ENCODE measurements at regions not wholly inside any gene's neighbourhood (a gene's known extent, or its start where the extent isn't known, plus 50 kb on each side); places are given as distances from the start of the nearest gene placed in this dataset.

GRCh38 chr7:136210079-136210478 lies 232.9 kb upstream of the MTPN start:
- CTCF ChIA-PET (ENCODE audit: partially characterized antibody), result interaction anchor here (1.0 kb wide), 1 partner anchor 12 kb away, joined by 3 read pairs; no protein-coding TSS in a partner anchor
- Histone ChIP-seq H2BK5ac (ENCODE audit: low read depth, low read length) (no peak overlapping the region), H3K4me1 (replicated peaks in 1 of 4; ENCODE audit: control insufficient read depth in 3 of 4, insufficient read depth in 4 of 4, low read length in 3 of 4) (no peaks in the 10 kb centered on the region), H2AFZ (ENCODE audit: low read length) (no peak overlapping the region), H3K36me3 (ENCODE audit: control insufficient read depth in 2 of 4, insufficient read depth in 4 of 4, low read length in 3 of 4) (no peaks in the 10 kb centered on the region), H3K79me2 (ENCODE audit: control insufficient read depth in 1 of 2, insufficient read depth in 2 of 2, low read length in 2 of 2) (no peaks in the 10 kb centered on the region), H3K27ac (ENCODE audit: low read depth, low read length) (no peak overlapping the region), H3K4me3 (ENCODE audit: extremely low read depth in 1 of 4, insufficient read depth in 2 of 4, low read depth in 3 of 4, low read length in 4 of 4) (no peak overlapping the region), H4K8ac (ENCODE audit: extremely low read depth, insufficient read depth, low read length) (no peak overlapping the region), H4K20me1 (replicated peaks in 1 of 2; ENCODE audit: control insufficient read depth in 1 of 2, insufficient read depth in 2 of 2, low read length in 2 of 2) (no peaks in the 10 kb centered on the region), H3K4me2 (ENCODE audit: insufficient read depth in 1 of 2, low read depth in 2 of 2, low read length in 2 of 2) (no peak overlapping the region), H3K14ac (ENCODE audit: insufficient read length) (no peak overlapping the region), H2BK20ac (ENCODE audit: low read length) (no peak overlapping the region), H2BK15ac (ENCODE audit: low read length) (no peak overlapping the region), H4K5ac (ENCODE audit: insufficient read length, low read depth, low read length) (no peak overlapping the region), H3K9ac (replicated peaks in 1 of 4; ENCODE audit: extremely low read depth in 1 of 4, low read depth in 3 of 4, low read length in 3 of 4) (no peak overlapping the region), H3K79me1 (ENCODE audit: low read depth, low read length) (no peaks in the 10 kb centered on the region), H3K23me2 (ENCODE audit: low read depth, low read length) (no peaks in the 10 kb centered on the region), H3K18ac (ENCODE audit: extremely low read depth, low read length) (no peak overlapping the region), H3K23ac (ENCODE audit: insufficient read length) (no peak overlapping the region), H2BK12ac (ENCODE audit: low read depth, low read length) (no peak overlapping the region), H2AK5ac (ENCODE audit: low read depth, low read length) (no peak overlapping the region), H3K9me3 (ENCODE audit: insufficient read depth in 2 of 2, low read depth in 1 of 2, low read length in 1 of 2) (no peaks in the 10 kb centered on the region; a peak in 1 of 4 replicates), H3K56ac (replicated peaks; ENCODE audit: insufficient read length, low read depth, low read length) (no peak overlapping the region), H4K91ac (replicated peaks; ENCODE audit: insufficient read length, low read length) (no peak overlapping the region), H3K27me3 (replicated peaks in 1 of 4; ENCODE audit: control insufficient read depth in 3 of 4, extremely low read depth in 1 of 4, insufficient read depth in 3 of 4, low read length in 3 of 4) (no peaks in the 10 kb centered on the region), H3K4ac (replicated peaks; ENCODE audit: insufficient read length, low read depth, low read length) (no peak overlapping the region), H2BK120ac (replicated peaks; ENCODE audit: low read depth, low read length) (no peak overlapping the region)
- TF ChIP-seq POU5F1 (IDR thresholded peaks at IDR 0.05; ENCODE audit: low read depth, low read length) (no peak), E2F6 (IDR thresholded peaks at IDR 0.05) (no peak), USF2 (IDR thresholded peaks at IDR 0.05; ENCODE audit: low read length) (no peak), SIX5 (IDR thresholded peaks at IDR 0.05; ENCODE audit: low read depth, low read length) (no peak), GTF2F1 (IDR thresholded peaks at IDR 0.05; ENCODE audit: borderline replicate concordance, low read depth, low read length) (no peak), RFX5 (IDR thresholded peaks at IDR 0.05; ENCODE audit: borderline replicate concordance, low read depth, low read length) (no peak), YY1 (IDR thresholded peaks at IDR 0.05; ENCODE audit: low read depth, low read length) (no peak)
- DNase-seq (ENCODE audit: low read depth in 1 of 2, low spot score in 2 of 2) (no peak), FAIRE-seq (no peak)
- POLR2A ChIA-PET (ENCODE audit: partially characterized antibody), result no interaction called here
